Lower lobe of right lung (tissue), 2 donors: ENCODE measurements at regions not wholly inside any gene's neighbourhood (a gene's known extent, or its start where the extent isn't known, plus 50 kb on each side); places are given as distances from the start of the nearest gene placed in this dataset.
"Not testable (repeated sequence)": the region's sequence is repeated elsewhere in the genome, so short reads cannot be mapped to it uniquely, and the experiment has no call there.

Experiments
- ATAC-seq, 2 donors: fragments of 200-7000 bp; cut with Tn5 transposase; one replicate each; pipeline ENCODE4 v1.9.1; 2020 to 2022; ENCODE audit warnings: mild to moderate bottlenecking in 2 of 2, moderate library complexity in 2 of 2
- DNase-seq: peaks from one replicate; pipeline ENCODE4 v3.0.0-alpha.2; 2020
- H3K27ac ChIP-seq: fragments of 200-600 bp; one replicate; pipeline ENCODE4 v1.8.0; 2022
- H3K27me3 ChIP-seq: fragments of 200-600 bp; one replicate; pipeline ENCODE4 v1.8.0; 2022; ENCODE audit warnings: low read depth
- H3K36me3 ChIP-seq: fragments of 200-600 bp; one replicate; pipeline ENCODE4 v1.8.0; 2022; ENCODE audit warnings: mild to moderate bottlenecking
- H3K4me1 ChIP-seq: fragments of 200-600 bp; one replicate; pipeline ENCODE4 v1.8.0; 2022
- H3K4me3 ChIP-seq: fragments of 200-600 bp; one replicate; pipeline ENCODE4 v1.8.0; 2022; ENCODE audit warnings: mild to moderate bottlenecking
- H3K9me3 ChIP-seq: fragments of 200-600 bp; one replicate; pipeline ENCODE4 v1.8.0; 2022
- intact Hi-C: fragments of 100-400 bp; cut with DNase I; formaldehyde crosslinking; loops from one replicate; pipeline ENCODE4 v1.11.0; 2022
- TF ChIP-seq, protein P1 (sequence below): fragments of 200-600 bp; IDR thresholded peaks from one replicate; pipeline ENCODE4 v1.8.0; 2022; ENCODE audit warnings: antibody characterized with exemption, mild to moderate bottlenecking
- donor health status: DM: no; HTN: yes; CAD: no; lungs with severe emphysema.

DNA sequence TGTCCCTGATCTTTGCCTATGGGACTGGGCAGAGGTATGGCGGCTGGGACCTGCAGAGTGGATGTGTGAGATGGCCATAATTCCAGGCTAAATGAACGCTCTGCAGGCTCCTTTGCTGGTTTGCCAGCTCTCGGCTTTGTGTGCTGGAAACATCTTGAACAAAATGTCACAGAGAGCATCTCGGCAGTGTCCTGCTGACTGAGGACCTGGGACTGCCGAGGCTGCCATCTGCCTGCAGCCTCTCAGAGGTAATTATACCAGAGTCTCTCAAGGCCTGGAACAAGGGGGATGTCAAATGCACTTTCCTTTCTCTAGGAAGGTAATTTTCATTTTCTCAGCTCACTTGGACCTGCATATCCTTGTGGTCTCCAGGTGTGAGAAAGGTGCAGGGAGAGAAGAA lies 354.2 kb downstream of the PDCD6IP start:
- no peak for DNase-seq
- no peaks in the 10 kb centered on the region for H3K27me3 ChIP-seq
- H3K36me3 ChIP-seq: no peaks in the 10 kb centered on the region
- no peak overlapping the region for H3K4me3 ChIP-seq
- H3K9me3 ChIP-seq: no peaks in the 10 kb centered on the region
- TF ChIP-seq, protein P1, sequence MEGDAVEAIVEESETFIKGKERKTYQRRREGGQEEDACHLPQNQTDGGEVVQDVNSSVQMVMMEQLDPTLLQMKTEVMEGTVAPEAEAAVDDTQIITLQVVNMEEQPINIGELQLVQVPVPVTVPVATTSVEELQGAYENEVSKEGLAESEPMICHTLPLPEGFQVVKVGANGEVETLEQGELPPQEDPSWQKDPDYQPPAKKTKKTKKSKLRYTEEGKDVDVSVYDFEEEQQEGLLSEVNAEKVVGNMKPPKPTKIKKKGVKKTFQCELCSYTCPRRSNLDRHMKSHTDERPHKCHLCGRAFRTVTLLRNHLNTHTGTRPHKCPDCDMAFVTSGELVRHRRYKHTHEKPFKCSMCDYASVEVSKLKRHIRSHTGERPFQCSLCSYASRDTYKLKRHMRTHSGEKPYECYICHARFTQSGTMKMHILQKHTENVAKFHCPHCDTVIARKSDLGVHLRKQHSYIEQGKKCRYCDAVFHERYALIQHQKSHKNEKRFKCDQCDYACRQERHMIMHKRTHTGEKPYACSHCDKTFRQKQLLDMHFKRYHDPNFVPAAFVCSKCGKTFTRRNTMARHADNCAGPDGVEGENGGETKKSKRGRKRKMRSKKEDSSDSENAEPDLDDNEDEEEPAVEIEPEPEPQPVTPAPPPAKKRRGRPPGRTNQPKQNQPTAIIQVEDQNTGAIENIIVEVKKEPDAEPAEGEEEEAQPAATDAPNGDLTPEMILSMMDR: no peak
- no peak for ATAC-seq
- H3K4me1 ChIP-seq: no peaks in the 10 kb centered on the region
- intact Hi-C loops: no loop called here
- no peak overlapping the region for H3K27ac ChIP-seq

DNA sequence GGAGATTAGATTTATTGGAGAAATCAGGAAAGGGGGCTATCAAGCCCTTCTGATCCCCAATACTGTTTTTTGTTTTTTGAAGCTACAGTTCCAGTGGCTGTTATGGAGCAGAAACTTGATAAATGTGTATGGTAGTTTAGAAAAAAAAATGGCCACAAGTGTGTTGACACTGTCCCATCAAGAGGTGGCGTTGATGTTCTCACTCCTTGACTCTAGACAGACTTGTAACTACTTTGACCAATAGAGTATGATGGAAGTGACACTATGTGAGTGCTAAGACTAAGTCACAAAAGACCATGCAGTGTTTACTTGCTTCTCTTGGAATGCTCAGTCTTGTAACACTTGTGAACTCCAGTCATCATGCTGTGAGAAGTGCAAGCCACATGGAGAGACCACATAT lies 356.7 kb downstream of the PDCD6IP start:
- H3K4me3 ChIP-seq: no peak overlapping the region
- no peaks in the 10 kb centered on the region for H3K36me3 ChIP-seq
- DNase-seq: no peak
- intact Hi-C loops: no loop called here
- no peaks in the 10 kb centered on the region for H3K9me3 ChIP-seq
- H3K4me1 ChIP-seq: no peaks in the 10 kb centered on the region
- ATAC-seq: no peak
- H3K27ac ChIP-seq: no peak overlapping the region
- TF ChIP-seq, protein P1: no peak
- H3K27me3 ChIP-seq: no peaks in the 10 kb centered on the region

DNA sequence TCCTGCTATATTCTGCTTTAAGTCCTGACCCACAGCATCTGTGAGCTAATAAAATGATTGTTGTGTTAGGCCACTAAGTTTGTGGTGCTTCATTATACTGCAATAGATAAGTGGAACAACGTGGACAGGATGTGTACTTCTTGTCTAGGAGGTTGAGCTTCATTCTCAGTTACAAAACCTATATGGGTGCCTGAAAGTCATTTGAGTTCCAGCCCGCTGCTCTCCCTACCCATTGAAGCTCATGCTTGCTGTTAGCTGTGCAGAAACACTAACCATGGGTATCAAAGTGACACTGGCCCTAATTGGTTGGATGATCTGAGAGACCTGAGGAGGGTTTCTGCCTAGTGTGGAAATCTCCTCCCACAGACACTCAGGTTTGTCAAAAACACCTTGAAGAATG lies 357.2 kb downstream of the PDCD6IP start:
- no peak for ATAC-seq
- no peaks in the 10 kb centered on the region for H3K27me3 ChIP-seq
- no peak overlapping the region for H3K27ac ChIP-seq
- no peaks in the 10 kb centered on the region for H3K9me3 ChIP-seq
- TF ChIP-seq, protein P1: no peak
- intact Hi-C loops: no loop called here
- no peaks in the 10 kb centered on the region for H3K4me1 ChIP-seq
- H3K36me3 ChIP-seq: no peaks in the 10 kb centered on the region
- no peak for DNase-seq
- no peak overlapping the region for H3K4me3 ChIP-seq

DNA sequence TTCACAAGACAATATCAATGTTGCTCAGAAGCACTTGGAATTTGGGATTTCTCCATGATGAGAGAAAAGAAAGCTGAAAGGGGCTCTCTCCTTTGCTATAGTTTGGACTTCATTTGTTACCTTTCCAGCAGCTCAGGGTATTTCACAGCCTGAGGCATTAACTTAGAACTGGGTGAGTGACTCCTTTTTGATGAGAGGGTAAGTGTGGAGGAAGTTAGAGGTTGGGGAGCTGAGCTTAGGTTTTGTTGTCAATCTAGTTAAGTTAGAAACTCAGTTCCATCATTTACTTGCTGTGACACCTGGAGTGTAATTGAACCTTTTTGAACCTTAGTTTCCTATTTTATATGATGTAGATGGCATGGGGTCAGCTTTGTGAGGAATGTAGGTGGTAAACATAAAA lies 359.1 kb downstream of the PDCD6IP start:
- Histone ChIP-seq H3K4me3 (no peak overlapping the region), H3K27ac (no peak overlapping the region), H3K4me1 (no peaks in the 10 kb centered on the region), H3K36me3 (no peaks in the 10 kb centered on the region), H3K27me3 (no peaks in the 10 kb centered on the region), H3K9me3 (no peaks in the 10 kb centered on the region)
- TF ChIP-seq, protein P1: no peak
- ATAC-seq (no peak), DNase-seq (no peak)
- intact Hi-C loops: no loop called here

DNA sequence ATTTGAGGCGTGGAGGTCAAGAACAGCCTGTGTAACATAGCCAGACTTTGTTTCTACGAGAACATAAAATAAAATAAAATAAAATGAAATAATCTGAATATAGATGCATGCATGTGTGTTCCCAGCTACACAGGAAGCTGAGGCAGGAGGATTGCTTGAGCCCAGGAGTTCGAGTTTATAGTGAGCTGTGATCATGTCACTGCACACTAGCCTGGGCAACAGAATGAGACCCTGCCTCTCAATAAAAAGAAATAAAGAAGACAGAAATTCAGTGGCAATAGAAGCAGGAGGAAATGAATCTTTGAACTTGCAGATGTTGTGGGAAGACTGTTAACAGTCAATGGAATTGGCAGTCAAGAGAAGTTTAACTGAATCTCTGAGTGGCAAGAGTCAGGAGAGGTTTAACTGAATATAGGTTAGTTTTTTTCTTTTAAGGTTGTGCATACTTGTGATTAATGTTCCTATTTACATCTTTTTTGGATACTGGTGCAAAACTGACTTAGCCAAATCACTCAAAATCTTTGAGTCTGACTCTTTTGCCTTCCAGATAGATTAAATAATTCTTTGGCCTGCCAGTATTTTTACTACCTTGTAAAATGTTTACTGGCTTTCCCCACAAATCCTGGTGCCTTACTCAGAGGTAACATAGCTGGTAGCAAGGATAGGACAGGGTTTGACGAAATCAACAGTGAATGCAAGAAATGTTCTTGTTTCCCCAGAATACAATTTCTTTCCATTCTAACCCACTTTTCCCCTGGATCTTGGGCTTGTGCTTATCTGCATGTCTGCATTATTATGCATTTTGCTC lies 361.4 kb downstream of the PDCD6IP start:
- TF ChIP-seq, protein P1: no peak
- no peaks in the 10 kb centered on the region for H3K9me3 ChIP-seq
- H3K27me3 ChIP-seq: no peaks in the 10 kb centered on the region
- no peaks in the 10 kb centered on the region for H3K36me3 ChIP-seq
- no peak for ATAC-seq
- DNase-seq: no peak
- H3K4me3 ChIP-seq: no peak overlapping the region
- no peak overlapping the region for H3K27ac ChIP-seq
- no peaks in the 10 kb centered on the region for H3K4me1 ChIP-seq
- intact Hi-C loops: no loop called here

DNA sequence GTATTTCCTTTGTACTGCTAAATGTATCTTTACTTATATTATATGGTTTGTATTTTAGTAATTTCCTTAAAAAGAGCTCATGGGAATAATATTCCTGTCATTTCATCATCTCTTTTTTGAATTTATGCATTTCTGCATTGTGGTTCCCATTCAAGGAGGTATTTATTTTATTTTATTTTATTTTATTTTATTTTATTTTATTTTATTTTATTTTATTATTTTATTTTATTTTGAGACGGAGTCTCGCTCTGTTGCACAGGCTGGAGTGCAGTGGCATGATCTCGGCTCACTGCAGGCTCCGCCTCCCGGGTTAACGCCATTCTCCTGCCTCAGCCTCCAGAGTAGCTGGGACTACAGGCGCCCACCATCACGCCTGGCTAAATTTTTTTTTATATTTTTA lies 371.2 kb downstream of the PDCD6IP start:
- intact Hi-C loops, ATAC-seq: not testable (repeated sequence)

More for the DNA sequence above, 371.2 kb downstream of the PDCD6IP start:
- not testable (repeated sequence) for DNase-seq, H3K27ac ChIP-seq, H3K36me3 ChIP-seq, H3K4me1 ChIP-seq, H3K27me3 ChIP-seq, H3K4me3 ChIP-seq, H3K9me3 ChIP-seq
